A673 (cell line): ENCODE measurements at regions not wholly inside any gene's neighbourhood (a gene's known extent, or its start where the extent isn't known, plus 50 kb on each side); places are given as distances from the start of the nearest gene placed in this dataset.

ENCODE experiments used
- BruUV-seq: library from RNA; stranded (reverse); fragments of 400-500 nt; replicated peaks from 2 replicates; lab custom pipeline; 2021; lab: Mats Ljungman, UMichigan
- CTCF ChIA-PET: fragments of 300-600 bp; sonication (Branson Sonifier 250); formaldehyde crosslinking; loops from one replicate; lab custom pipeline; 2022; ENCODE audit warnings: antibody characterized with exemption; lab: Charles Lee
- POLR2A ChIA-PET: fragments of 300-600 bp; sonication (Branson Sonifier 250); formaldehyde crosslinking; loops from one replicate; lab custom pipeline; 2022; ENCODE audit warnings: antibody characterized with exemption; ENCODE audit not compliant: low non-redundant PET; lab: Charles Lee
- DNase-seq: peaks from one replicate; pipeline ENCODE4 v3.0.0-alpha.2; 2015; ENCODE audit warnings: low spot score
- H3K27ac ChIP-seq: fragments of 200-600 bp; sonication (generic); 2 replicates; pipeline ENCODE4 v1.5.1; 2016; ENCODE audit warnings: mixed run types, low read depth, mild to moderate bottlenecking, mixed read lengths, antibody characterized with exemption, low read length; ENCODE audit not compliant: poor library complexity, severe bottlenecking
- H3K27me3 ChIP-seq: fragments of 200-600 bp; sonication (generic); replicated peaks from 2 replicates; pipeline ENCODE4 v1.6.1; 2017; ENCODE audit warnings: mixed run types, low read depth, mild to moderate bottlenecking, mixed read lengths, antibody characterized with exemption, low read length; ENCODE audit not compliant: insufficient read depth, poor library complexity
- H3K36me3 ChIP-seq: fragments of 200-600 bp; sonication (generic); 2 replicates; pipeline ENCODE4 v1.6.1; 2016; ENCODE audit warnings: mixed run types, mild to moderate bottlenecking, mixed read lengths, antibody characterized with exemption, low read length; ENCODE audit not compliant: insufficient read depth, poor library complexity, severe bottlenecking
- H3K4me1 ChIP-seq: fragments of 200-600 bp; sonication (generic); 2 replicates; pipeline ENCODE4 v1.6.1; 2017; ENCODE audit warnings: mixed run types, mild to moderate bottlenecking, mixed read lengths, antibody characterized with exemption, low read length; ENCODE audit not compliant: insufficient read depth, poor library complexity, severe bottlenecking
- H3K4me3 ChIP-seq: fragments of 200-600 bp; sonication (generic); 2 replicates; pipeline ENCODE4 v1.5.1; 2016; ENCODE audit warnings: low read depth, mixed run types, mild to moderate bottlenecking, mixed read lengths, low read length; ENCODE audit not compliant: poor library complexity, severe bottlenecking
- H3K9me3 ChIP-seq: fragments of 200-600 bp; sonication (generic); 2 replicates; pipeline ENCODE4 v1.6.1; 2016; ENCODE audit warnings: mixed run types, low read depth, mild to moderate bottlenecking, mixed read lengths, antibody characterized with exemption, low read length; ENCODE audit not compliant: poor library complexity, severe bottlenecking
- EZH2 ChIP-seq: fragments of 200-600 bp; sonication (generic); IDR thresholded peaks from 2 replicates; pipeline ENCODE4 v1.6.1; 2017; ENCODE audit warnings: borderline replicate concordance, low read depth, mild to moderate bottlenecking, mixed read lengths, antibody characterized with exemption, low read length; ENCODE audit not compliant: poor library complexity, severe bottlenecking
- intact Hi-C: fragments of 100-400 bp; cut with micrococcal nuclease; formaldehyde crosslinking; loops from one replicate; pipeline ENCODE4 v1.10.0; 2022; ENCODE audit not compliant: unreplicated experiment
- TF ChIP-seq, protein P1 (sequence below): fragments of 300-800, 200-600 bp; sonication (generic); conservative IDR thresholded peaks from 2 replicates; pipeline ENCODE4 v1.5.1; 2017; ENCODE audit warnings: low read depth, mild to moderate bottlenecking, antibody characterized with exemption, low read length, moderate library complexity, mixed read lengths

DNA sequence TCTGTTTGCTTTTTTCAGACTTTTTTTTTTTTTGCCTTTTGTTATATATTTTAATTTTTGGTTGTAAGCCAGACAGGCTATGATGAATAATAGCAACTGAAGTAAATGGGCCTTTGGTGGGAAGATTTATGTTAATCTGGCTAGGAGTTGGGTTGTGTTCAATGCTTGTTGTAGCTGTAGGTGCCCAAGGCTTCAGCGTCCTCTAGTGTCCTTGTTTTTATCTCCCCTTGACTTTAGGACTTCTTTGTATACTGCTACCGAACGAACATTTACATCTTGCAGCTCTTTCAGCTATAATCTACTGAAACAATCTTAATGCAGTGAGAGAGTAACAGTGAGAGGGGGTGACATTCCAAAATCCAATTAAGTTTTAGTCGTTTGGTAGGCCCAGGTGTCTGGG, 848.4 kb upstream of the FBXO33 start:
- TF ChIP-seq, protein P1, sequence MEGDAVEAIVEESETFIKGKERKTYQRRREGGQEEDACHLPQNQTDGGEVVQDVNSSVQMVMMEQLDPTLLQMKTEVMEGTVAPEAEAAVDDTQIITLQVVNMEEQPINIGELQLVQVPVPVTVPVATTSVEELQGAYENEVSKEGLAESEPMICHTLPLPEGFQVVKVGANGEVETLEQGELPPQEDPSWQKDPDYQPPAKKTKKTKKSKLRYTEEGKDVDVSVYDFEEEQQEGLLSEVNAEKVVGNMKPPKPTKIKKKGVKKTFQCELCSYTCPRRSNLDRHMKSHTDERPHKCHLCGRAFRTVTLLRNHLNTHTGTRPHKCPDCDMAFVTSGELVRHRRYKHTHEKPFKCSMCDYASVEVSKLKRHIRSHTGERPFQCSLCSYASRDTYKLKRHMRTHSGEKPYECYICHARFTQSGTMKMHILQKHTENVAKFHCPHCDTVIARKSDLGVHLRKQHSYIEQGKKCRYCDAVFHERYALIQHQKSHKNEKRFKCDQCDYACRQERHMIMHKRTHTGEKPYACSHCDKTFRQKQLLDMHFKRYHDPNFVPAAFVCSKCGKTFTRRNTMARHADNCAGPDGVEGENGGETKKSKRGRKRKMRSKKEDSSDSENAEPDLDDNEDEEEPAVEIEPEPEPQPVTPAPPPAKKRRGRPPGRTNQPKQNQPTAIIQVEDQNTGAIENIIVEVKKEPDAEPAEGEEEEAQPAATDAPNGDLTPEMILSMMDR: no peak
- TF ChIP-seq EZH2: no peak
- POLR2A ChIA-PET: interaction anchor here (0.5 kb wide), 1 partner anchor 833 kb away, joined by 4 read pairs; no protein-coding TSS in a partner anchor
- Histone ChIP-seq H3K9me3 (no peaks in the 10 kb centered on the region), H3K4me1 (no peaks in the 10 kb centered on the region), H3K36me3 (no peaks in the 10 kb centered on the region), H3K27ac (no peak overlapping the region), H3K4me3 (no peak overlapping the region), H3K27me3 (no peaks in the 10 kb centered on the region)
- no peak for DNase-seq
- CTCF ChIA-PET: no interaction called here
- intact Hi-C loops: no loop called here
- no TSS peak for BruUV-seq

DNA sequence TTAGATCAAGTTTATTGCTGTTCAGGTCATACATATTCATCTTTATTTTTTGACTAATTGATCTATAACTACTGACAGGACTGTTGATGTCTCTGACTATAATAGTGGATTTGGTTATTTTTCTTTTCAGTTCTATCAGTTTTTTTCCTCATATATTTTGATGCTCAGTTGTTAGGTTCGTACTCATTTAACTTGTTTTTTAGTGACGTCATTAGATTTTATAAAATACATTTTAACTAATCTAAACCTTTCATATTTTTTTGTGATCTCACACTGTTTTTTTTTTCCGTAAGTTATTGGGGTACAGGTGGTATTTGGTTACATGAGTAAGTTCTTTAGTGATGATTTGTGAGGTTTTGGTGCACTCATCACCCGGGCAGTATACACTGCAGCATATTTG, 841.2 kb upstream of the FBXO33 start:
- TF ChIP-seq EZH2: no peak
- TF ChIP-seq, protein P1: no peak
- H3K4me3 ChIP-seq: no peak overlapping the region
- H3K27me3 ChIP-seq: no peaks in the 10 kb centered on the region
- POLR2A ChIA-PET: no interaction called here
- CTCF ChIA-PET: no interaction called here
- intact Hi-C loops: no loop called here
- no peak for DNase-seq
- no peaks in the 10 kb centered on the region for H3K4me1 ChIP-seq
- no peaks in the 10 kb centered on the region for H3K36me3 ChIP-seq
- H3K9me3 ChIP-seq: no peaks in the 10 kb centered on the region
- no peak overlapping the region for H3K27ac ChIP-seq
- BruUV-seq: no TSS peak

DNA sequence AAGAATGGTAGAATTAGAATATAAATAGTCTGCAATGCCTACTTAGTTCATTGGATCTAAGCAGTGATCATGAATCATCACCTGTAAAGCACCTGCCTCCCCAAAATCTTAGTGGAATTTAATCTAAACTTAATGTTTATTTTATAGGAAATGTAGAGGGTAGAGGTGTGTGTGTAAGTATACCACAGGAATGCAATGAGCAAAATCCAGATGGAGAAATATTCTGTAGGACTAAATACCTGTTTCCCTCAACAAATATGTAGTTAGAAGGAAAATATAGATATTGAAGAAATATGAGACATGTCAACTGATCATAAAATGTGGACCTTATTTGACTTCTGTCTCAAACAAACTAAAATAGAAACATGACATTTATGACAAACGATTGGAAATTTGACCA, 839.2 kb upstream of the FBXO33 start:
- Histone ChIP-seq H3K27me3 (no peaks in the 10 kb centered on the region), H3K4me3 (no peak overlapping the region), H3K27ac (no peak overlapping the region), H3K36me3 (no peaks in the 10 kb centered on the region), H3K9me3 (no peaks in the 10 kb centered on the region), H3K4me1 (no peaks in the 10 kb centered on the region)
- CTCF ChIA-PET: no interaction called here
- TF ChIP-seq EZH2: no peak
- TF ChIP-seq, protein P1: no peak
- DNase-seq: no peak
- no TSS peak for BruUV-seq
- POLR2A ChIA-PET: no interaction called here
- intact Hi-C loops: no loop called here
